ENCODE measurements at regions not wholly inside any gene's neighbourhood (a gene's known extent, or its start where the extent isn't known, plus 50 kb on each side); places are given as distances from the start of the nearest gene placed in this dataset.

DNA sequence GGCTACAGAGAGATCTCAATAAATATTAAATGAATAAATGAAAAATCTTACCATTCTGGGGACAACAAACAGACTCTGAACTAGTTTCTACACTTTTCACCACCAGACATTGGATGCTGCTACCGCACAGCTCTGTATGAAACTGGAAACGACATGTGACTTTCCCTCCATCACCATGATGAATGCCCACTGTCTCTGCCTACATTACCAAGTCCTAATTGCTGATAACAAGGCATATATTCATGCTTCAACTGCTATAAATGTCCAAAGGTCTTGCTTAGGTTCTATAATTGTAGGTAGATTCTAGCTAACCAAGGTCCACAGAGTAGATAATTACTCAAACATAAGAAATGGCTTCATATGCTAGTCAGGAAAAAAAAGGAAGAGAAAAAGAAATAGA lies 399.4 kb upstream of the ADGRL3 start:
- Histone ChIP-seq H3K9me3 (no peaks in the 10 kb centered on the region), H3K27ac (no peak overlapping the region), H3K4me1 (no peaks in the 10 kb centered on the region), H3K4me3 (no peak overlapping the region), H3K36me3 (ENCODE audit: low read depth, missing control alignments) (no peaks in the 10 kb centered on the region), H3K27me3 (no peaks in the 10 kb centered on the region)
- intact Hi-C loops (cut with DNase I; ENCODE audit: low total_unique reads): no loop called here
- DNase-seq: no peak
- no peak for TF ChIP-seq POLR2A (IDR thresholded peaks at IDR 0.05)
- TF ChIP-seq, protein P1, sequence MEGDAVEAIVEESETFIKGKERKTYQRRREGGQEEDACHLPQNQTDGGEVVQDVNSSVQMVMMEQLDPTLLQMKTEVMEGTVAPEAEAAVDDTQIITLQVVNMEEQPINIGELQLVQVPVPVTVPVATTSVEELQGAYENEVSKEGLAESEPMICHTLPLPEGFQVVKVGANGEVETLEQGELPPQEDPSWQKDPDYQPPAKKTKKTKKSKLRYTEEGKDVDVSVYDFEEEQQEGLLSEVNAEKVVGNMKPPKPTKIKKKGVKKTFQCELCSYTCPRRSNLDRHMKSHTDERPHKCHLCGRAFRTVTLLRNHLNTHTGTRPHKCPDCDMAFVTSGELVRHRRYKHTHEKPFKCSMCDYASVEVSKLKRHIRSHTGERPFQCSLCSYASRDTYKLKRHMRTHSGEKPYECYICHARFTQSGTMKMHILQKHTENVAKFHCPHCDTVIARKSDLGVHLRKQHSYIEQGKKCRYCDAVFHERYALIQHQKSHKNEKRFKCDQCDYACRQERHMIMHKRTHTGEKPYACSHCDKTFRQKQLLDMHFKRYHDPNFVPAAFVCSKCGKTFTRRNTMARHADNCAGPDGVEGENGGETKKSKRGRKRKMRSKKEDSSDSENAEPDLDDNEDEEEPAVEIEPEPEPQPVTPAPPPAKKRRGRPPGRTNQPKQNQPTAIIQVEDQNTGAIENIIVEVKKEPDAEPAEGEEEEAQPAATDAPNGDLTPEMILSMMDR (IDR thresholded peaks at IDR 0.05): no peak
- WGBS, 2 donors: 57 to 62% methylated on average over 2 of the region's 2 CpGs

DNA sequence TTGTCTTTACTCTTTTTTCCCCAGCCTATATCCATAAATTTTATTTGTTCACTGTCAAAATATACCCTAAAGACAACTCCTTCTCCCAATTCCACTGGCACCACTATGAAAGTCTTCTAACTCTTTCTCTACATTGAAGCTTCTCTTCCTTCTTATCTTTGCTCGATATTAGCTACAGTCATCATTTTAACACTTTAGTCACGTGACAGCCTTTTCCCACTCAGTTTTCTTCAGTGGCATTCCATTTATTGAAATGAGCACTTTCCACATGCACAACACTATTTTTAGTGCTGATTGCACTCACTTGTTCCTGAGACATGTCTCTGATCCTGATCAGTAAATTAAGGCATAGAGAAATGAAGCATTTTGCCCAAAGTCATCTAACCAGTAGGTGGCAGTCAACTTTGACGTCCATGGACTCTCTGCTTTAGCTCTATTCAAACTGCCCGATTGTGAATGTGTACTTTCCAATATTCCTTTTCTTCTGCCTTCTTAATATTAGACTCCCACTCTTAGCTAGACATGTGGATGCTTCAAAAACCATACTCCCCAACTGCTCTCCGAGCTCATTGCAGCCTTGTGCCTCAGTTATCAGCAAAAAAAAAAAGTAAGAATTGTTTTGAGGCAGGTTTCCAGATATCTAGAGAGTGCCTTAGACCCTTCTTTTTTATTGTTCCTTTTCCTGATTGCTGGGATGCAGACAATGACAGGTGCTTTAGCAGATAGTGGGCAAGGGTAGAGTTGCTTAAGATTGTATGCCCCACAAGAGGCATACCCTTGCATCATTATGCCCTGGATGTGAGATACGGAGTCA lies 394.4 kb upstream of the ADGRL3 start:
- H3K4me3 ChIP-seq: no peak overlapping the region
- H3K27ac ChIP-seq: no peak overlapping the region
- DNase-seq: peak; percentile 40
- H3K4me1 ChIP-seq: no peaks in the 10 kb centered on the region
- H3K36me3 ChIP-seq (ENCODE audit: low read depth, missing control alignments): no peaks in the 10 kb centered on the region
- WGBS, 2 donors: 42 to 49% methylated on average over 6 of the region's 6 CpGs
- no peaks in the 10 kb centered on the region for H3K27me3 ChIP-seq
- TF ChIP-seq, protein P1 (IDR thresholded peaks at IDR 0.05): peak; percentile 18 to 47 (median 25)
- TF ChIP-seq POLR2A (IDR thresholded peaks at IDR 0.05): no peak
- H3K9me3 ChIP-seq: no peaks in the 10 kb centered on the region
- intact Hi-C loops (cut with DNase I; ENCODE audit: low total_unique reads): no loop called here

DNA sequence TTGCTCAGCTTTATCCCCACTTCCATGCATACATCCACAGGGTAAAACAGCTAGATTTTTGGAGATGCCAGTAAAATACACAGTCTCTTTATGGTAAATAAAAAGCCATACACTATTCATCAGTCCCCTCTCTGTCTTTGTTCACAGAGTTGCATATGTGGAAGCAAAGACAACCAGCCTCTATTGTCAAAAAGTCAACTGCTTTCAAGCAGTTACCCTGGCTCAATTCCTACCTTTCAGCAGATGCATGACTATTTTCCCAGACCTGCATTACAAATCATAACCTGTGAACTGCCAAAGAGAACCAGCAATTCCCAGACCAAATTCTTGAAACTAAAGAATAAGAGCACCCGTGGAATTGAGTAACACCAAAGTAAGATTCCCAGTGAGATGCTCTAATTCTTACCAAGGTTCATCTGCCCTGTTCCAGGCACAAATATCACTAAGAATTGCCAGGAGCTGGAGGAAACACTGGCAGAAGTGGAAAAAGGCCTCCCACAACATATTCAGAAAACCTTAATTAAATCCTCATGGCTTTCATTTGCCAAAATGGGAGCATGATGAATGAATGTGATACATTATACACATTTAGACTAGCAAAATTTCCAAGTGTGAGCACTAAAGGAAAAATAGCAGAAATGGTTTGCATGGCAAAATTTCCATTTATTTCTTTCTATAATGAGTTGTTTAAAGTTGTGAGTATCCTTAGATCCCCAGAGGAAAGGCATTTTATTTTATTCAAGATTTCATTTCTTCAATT lies 391.2 kb upstream of the ADGRL3 start:
- intact Hi-C loops (cut with DNase I; ENCODE audit: low total_unique reads): no loop called here
- Histone ChIP-seq H3K27me3 (no peaks in the 10 kb centered on the region), H3K4me3 (no peak overlapping the region), H3K4me1 (no peaks in the 10 kb centered on the region), H3K36me3 (ENCODE audit: low read depth, missing control alignments) (no peaks in the 10 kb centered on the region), H3K9me3 (no peaks in the 10 kb centered on the region), H3K27ac (no peak overlapping the region)
- 94 to 100% methylated on average over 1 of the region's 1 CpG for WGBS, 2 donors
- DNase-seq: no peak
- no peak for TF ChIP-seq POLR2A (IDR thresholded peaks at IDR 0.05)
- TF ChIP-seq, protein P1 (IDR thresholded peaks at IDR 0.05): no peak

DNA sequence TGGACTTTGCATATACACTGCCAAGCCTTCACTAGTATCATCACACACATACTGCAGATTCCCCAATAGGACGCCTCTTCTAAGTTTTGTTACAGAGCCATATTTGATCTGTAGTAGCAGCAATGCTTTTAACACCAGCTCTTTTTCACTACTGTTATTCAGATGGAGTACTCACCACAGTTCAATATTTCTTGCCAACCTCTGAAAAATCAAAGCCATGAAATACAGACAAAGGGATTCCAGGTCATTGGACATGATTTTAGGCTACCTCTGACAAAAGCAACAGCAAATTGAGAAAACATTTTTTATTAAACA lies 390.7 kb upstream of the ADGRL3 start:
- TF ChIP-seq POLR2A (IDR thresholded peaks at IDR 0.05): no peak
- TF ChIP-seq, protein P1 (IDR thresholded peaks at IDR 0.05): no peak
- Histone ChIP-seq H3K9me3 (no peaks in the 10 kb centered on the region), H3K36me3 (ENCODE audit: low read depth, missing control alignments) (no peaks in the 10 kb centered on the region), H3K4me1 (no peaks in the 10 kb centered on the region), H3K27me3 (no peaks in the 10 kb centered on the region), H3K27ac (no peak overlapping the region), H3K4me3 (no peak overlapping the region)
- WGBS, 2 donors: 90 to 95% methylated on average over 1 of the region's 1 CpG
- intact Hi-C loops (cut with DNase I; ENCODE audit: low total_unique reads): no loop called here
- no peak for DNase-seq

Measured in testis (tissue), 2 donors.